SK-N-MC (cell line): ENCODE measurements at regions not wholly inside any gene's neighbourhood (a gene's known extent, or its start where the extent isn't known, plus 50 kb on each side); places are given as distances from the start of the nearest gene placed in this dataset.

Experiments
- DNase-seq: peaks from one replicate; pipeline ENCODE4 v3.0.0-alpha.2; 2011; ENCODE audit warnings: low read depth, low spot score
- H3K27ac ChIP-seq: fragments of 200-600 bp; sonication (generic); 2 replicates; pipeline ENCODE4 v1.5.1; 2016; ENCODE audit warnings: mixed run types
- H3K36me3 ChIP-seq: fragments of 200-600 bp; sonication (generic); 2 replicates; pipeline ENCODE4 v1.6.1; 2017; ENCODE audit warnings: antibody characterized with exemption, low read length, mixed read lengths; ENCODE audit not compliant: insufficient read depth
- H3K4me3 ChIP-seq: fragments of 200-600 bp; sonication (generic); 2 replicates; pipeline ENCODE4 v1.5.1; 2016
- H3K9ac ChIP-seq: fragments of 200-600 bp; sonication (generic); 2 replicates; pipeline ENCODE4 v1.8.0; 2017; ENCODE audit warnings: mixed run types, mixed read lengths; ENCODE audit not compliant: insufficient read length
- H3K9me3 ChIP-seq: fragments of 200-600 bp; sonication (generic); 2 replicates; pipeline ENCODE4 v1.6.1; 2017; ENCODE audit warnings: low read depth, mild to moderate bottlenecking, antibody characterized with exemption, low read length, moderate library complexity, mixed read lengths
- EZH2 ChIP-seq: fragments of 200-600 bp; sonication (generic); IDR thresholded peaks from one replicate; pipeline ENCODE4 v1.6.1; 2017; ENCODE audit warnings: antibody characterized with exemption
- FOXP2 ChIP-seq: optimal IDR thresholded peaks from 2 replicates; pipeline ENCODE3; 2011; ENCODE audit warnings: mild to moderate bottlenecking, moderate library complexity; ENCODE audit not compliant: insufficient read depth; ENCODE audit errors: extremely low read length, control extremely low read depth
- POLR2AphosphoS5 ChIP-seq: IDR thresholded peaks from 2 replicates; pipeline ENCODE4 v1.6.1; 2012; ENCODE audit warnings: mild to moderate bottlenecking, low read depth, low read length, borderline replicate concordance

GRCh38 chr13:34017231-34017630 is 199.3 kb downstream of the RFC3 start:
- no peak for TF ChIP-seq FOXP2
- TF ChIP-seq EZH2, result no peak
- TF ChIP-seq POLR2AphosphoS5, result no peak
- Histone ChIP-seq H3K9ac (no peak overlapping the region), H3K4me3 (no peak overlapping the region), H3K27ac (no peak overlapping the region), H3K36me3 (no peaks in the 10 kb centered on the region), H3K9me3 (no peaks in the 10 kb centered on the region)
- DNase-seq, result no peak

GRCh38 chr13:34019870-34020269 is 201.9 kb downstream of the RFC3 start:
- H3K27ac ChIP-seq, result no peak overlapping the region
- DNase-seq, result no peak
- no peaks in the 10 kb centered on the region for H3K9me3 ChIP-seq
- H3K4me3 ChIP-seq, result no peak overlapping the region
- no peaks in the 10 kb centered on the region for H3K36me3 ChIP-seq
- TF ChIP-seq POLR2AphosphoS5, result no peak
- TF ChIP-seq EZH2, result no peak
- no peak for TF ChIP-seq FOXP2
- H3K9ac ChIP-seq, result no peak overlapping the region

GRCh38 chr13:34020388-34020787 is 202.4 kb downstream of the RFC3 start:
- H3K9ac ChIP-seq, result no peak overlapping the region
- TF ChIP-seq POLR2AphosphoS5 (no peak), FOXP2 (no peak), EZH2 (no peak)
- H3K36me3 ChIP-seq, result no peaks in the 10 kb centered on the region
- no peak for DNase-seq
- no peak overlapping the region for H3K27ac ChIP-seq
- no peak overlapping the region for H3K4me3 ChIP-seq
- no peaks in the 10 kb centered on the region for H3K9me3 ChIP-seq

GRCh38 chr13:34021619-34022018 is 203.7 kb downstream of the RFC3 start:
- H3K9me3 ChIP-seq, result no peaks in the 10 kb centered on the region
- no peak overlapping the region for H3K27ac ChIP-seq
- no peaks in the 10 kb centered on the region for H3K36me3 ChIP-seq
- no peak overlapping the region for H3K4me3 ChIP-seq
- no peak overlapping the region for H3K9ac ChIP-seq
- no peak for DNase-seq
- TF ChIP-seq FOXP2 (no peak), POLR2AphosphoS5 (no peak), EZH2 (no peak)

- no peak for TF ChIP-seq POLR2AphosphoS5
- no peak for TF ChIP-seq FOXP2
- TF ChIP-seq EZH2, result no peak
- DNase-seq, result no peak
- H3K9me3 ChIP-seq, result no peaks in the 10 kb centered on the region
- no peak overlapping the region for H3K4me3 ChIP-seq
- no peak overlapping the region for H3K27ac ChIP-seq
- no peaks in the 10 kb centered on the region for H3K36me3 ChIP-seq
- no peak overlapping the region for H3K9ac ChIP-seq
Observed at GRCh38 chr13:34025746-34026145, 207.8 kb downstream of the RFC3 start.

GRCh38 chr13:34026308-34026707 is 208.4 kb downstream of the RFC3 start:
- DNase-seq, result no peak
- TF ChIP-seq POLR2AphosphoS5 (no peak), EZH2 (no peak), FOXP2 (no peak)
- H3K9me3 ChIP-seq, result no peaks in the 10 kb centered on the region
- no peak overlapping the region for H3K9ac ChIP-seq
- no peak overlapping the region for H3K4me3 ChIP-seq
- H3K36me3 ChIP-seq, result no peaks in the 10 kb centered on the region
- no peak overlapping the region for H3K27ac ChIP-seq

- Histone ChIP-seq H3K9me3 (no peaks in the 10 kb centered on the region), H3K36me3 (no peaks in the 10 kb centered on the region), H3K4me3 (no peak overlapping the region), H3K9ac (no peak overlapping the region), H3K27ac (no peak overlapping the region)
- no peak for DNase-seq
- no peak for TF ChIP-seq POLR2AphosphoS5
- TF ChIP-seq EZH2, result no peak
- TF ChIP-seq FOXP2, result no peak
Observed at GRCh38 chr13:34028496-34029442, 210.8 kb downstream of the RFC3 start.

- Histone ChIP-seq H3K27ac (no peak overlapping the region), H3K4me3 (no peak overlapping the region), H3K9me3 (no peaks in the 10 kb centered on the region), H3K9ac (no peak overlapping the region), H3K36me3 (no peaks in the 10 kb centered on the region)
- TF ChIP-seq EZH2 (no peak), FOXP2 (no peak), POLR2AphosphoS5 (no peak)
- no peak for DNase-seq
Observed at GRCh38 chr13:34030782-34031181, 212.8 kb downstream of the RFC3 start.
